NB4 (cell line): ENCODE measurements at regions not wholly inside any gene's neighbourhood (a gene's known extent, or its start where the extent isn't known, plus 50 kb on each side); places are given as distances from the start of the nearest gene placed in this dataset.

Experiments
- DNase-seq: peaks from one replicate; pipeline ENCODE4 v3.0.0; 2010; ENCODE audit warnings: low read depth
- H3K4me3 ChIP-seq: one replicate; pipeline ENCODE4 v1.5.1; 2011; ENCODE audit warnings: mild to moderate bottlenecking, low read depth, low read length, moderate library complexity
- MYC ChIP-seq: IDR thresholded peaks from 2 replicates; pipeline ENCODE4 v1.6.1; 2011; ENCODE audit warnings: low read depth, low read length
- POLR2A ChIP-seq: IDR thresholded peaks from 2 replicates; pipeline ENCODE4 v1.6.1; 2011; ENCODE audit warnings: mild to moderate bottlenecking; ENCODE audit not compliant: insufficient read length; ENCODE audit errors: extremely low read depth
- TF ChIP-seq, protein P1 (sequence below): IDR thresholded peaks from 2 replicates; pipeline ENCODE4 v1.6.1; 2011; ENCODE audit warnings: low read depth, low read length
- TF ChIP-seq, protein P2 (sequence below): IDR thresholded peaks from one replicate; pipeline ENCODE4 v1.5.1; 2012; ENCODE audit warnings: low read depth, low read length

DNA sequence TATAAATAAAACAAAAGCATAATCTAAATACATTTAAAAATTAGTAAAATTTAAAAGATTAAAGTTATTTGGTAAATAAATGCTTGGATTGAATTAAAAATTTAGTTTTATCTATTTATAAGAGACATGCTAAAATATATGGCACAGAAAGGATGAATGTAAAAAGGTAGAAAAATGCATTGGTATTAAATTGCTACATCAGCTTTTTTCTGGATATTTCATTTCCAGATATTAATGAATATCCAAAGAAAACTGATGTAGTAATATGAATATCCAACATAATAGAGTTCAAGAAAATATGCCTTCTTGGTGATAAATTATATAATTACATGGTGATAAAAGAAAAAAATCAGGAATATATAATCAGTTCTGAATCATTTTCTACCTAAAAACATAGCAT is 1743.9 kb downstream of the RPA4 start:
- no peak for DNase-seq
- TF ChIP-seq, protein P1, sequence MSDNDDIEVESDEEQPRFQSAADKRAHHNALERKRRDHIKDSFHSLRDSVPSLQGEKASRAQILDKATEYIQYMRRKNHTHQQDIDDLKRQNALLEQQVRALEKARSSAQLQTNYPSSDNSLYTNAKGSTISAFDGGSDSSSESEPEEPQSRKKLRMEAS, result no peak
- no peak overlapping the region for H3K4me3 ChIP-seq

DNA sequence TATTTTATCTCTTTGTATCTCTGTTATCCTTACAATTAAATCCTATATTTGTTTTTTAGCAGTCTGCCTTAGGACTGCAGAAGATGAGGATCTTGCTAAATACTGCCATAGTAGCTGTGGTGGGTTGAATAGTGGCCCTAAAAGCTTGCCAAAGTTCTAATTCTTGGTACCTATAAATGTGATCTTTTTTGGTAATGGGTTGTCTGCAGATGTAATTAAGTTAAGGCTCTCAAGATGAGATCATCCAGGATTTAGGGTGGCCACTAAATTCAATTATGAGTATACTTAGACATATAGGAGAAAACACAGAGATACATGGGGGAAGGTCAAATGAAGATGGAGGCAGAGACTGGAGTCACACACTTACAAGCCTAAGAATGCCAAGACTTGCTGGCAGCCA is 1753.7 kb downstream of the RPA4 start:
- TF ChIP-seq MYC, result no peak
- DNase-seq, result no peak
- no peak overlapping the region for H3K4me3 ChIP-seq

DNA sequence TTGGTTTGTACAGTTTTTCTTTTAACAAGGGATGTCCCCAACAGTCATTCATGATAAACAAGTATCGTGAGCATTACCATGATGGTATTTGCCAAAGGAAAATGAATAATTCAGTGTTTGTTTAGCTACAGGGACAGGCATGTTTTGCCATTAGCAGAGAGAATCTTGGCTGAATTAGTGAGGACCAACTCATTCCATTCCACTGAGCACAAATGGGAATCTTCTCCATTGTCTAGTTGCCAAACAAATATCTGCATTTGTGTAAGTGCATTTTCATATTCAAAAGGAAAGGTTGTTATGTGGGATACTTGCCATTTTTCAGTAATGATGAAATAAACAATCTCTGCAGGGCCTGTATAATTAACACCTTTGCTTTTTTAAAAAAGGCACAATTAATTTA is 1762.6 kb downstream of the RPA4 start:
- TF ChIP-seq, protein P2, sequence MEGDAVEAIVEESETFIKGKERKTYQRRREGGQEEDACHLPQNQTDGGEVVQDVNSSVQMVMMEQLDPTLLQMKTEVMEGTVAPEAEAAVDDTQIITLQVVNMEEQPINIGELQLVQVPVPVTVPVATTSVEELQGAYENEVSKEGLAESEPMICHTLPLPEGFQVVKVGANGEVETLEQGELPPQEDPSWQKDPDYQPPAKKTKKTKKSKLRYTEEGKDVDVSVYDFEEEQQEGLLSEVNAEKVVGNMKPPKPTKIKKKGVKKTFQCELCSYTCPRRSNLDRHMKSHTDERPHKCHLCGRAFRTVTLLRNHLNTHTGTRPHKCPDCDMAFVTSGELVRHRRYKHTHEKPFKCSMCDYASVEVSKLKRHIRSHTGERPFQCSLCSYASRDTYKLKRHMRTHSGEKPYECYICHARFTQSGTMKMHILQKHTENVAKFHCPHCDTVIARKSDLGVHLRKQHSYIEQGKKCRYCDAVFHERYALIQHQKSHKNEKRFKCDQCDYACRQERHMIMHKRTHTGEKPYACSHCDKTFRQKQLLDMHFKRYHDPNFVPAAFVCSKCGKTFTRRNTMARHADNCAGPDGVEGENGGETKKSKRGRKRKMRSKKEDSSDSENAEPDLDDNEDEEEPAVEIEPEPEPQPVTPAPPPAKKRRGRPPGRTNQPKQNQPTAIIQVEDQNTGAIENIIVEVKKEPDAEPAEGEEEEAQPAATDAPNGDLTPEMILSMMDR, result no peak
- TF ChIP-seq MYC, result no peak
- TF ChIP-seq, protein P1, result no peak
- TF ChIP-seq POLR2A, result no peak
- H3K4me3 ChIP-seq, result no peak overlapping the region
- no peak for DNase-seq

DNA sequence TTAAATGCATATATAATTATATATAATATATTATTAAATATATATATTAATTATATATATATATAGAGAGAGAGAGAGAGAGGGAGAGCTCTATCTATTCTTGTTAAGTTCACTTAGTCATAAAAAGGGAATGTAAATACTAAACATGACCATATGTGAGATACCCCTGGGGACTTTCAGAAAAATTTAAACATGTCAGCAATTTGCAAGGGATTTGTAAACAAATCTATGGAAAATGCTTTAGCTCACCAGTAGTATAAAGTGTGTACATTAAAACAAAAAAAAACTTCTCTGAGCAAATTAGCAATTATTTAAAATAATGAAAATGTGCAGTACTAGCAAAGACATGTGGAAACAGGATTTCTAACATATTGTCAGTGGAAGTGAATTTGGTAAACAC is 1755.5 kb downstream of the PCDH19 start:
- TF ChIP-seq MYC, result no peak
- TF ChIP-seq, protein P1, result no peak
- TF ChIP-seq, protein P2, result no peak
- TF ChIP-seq POLR2A, result no peak
- no peak for DNase-seq
- no peak overlapping the region for H3K4me3 ChIP-seq
